Fibroblast of villous mesenchyme (primary cell): ENCODE measurements at regions not wholly inside any gene's neighbourhood (a gene's known extent, or its start where the extent isn't known, plus 50 kb on each side); places are given as distances from the start of the nearest gene placed in this dataset.

ENCODE experiments used
- DNase-seq: peaks from one replicate; pipeline ENCODE4 v3.0.0-alpha.2; 2010; ENCODE audit warnings: low read depth
- H3K4me3 ChIP-seq: 2 replicates; pipeline ENCODE4 v1.5.1; 2011; ENCODE audit warnings: low read depth, mild to moderate bottlenecking, low read length
- CTCF ChIP-seq: IDR thresholded peaks from 2 replicates; pipeline ENCODE4 v1.5.1; 2012; ENCODE audit warnings: low read depth, mild to moderate bottlenecking, low read length; ENCODE audit not compliant: insufficient read depth

- no peak for TF ChIP-seq CTCF
- DNase-seq, result no peak
- H3K4me3 ChIP-seq, result no peak overlapping the region
Measured at GRCh38 chr6:19268117-19268516, 569.1 kb upstream of the ID4 start.

GRCh38 chr6:19268718-19269117 lies 568.5 kb upstream of the ID4 start:
- DNase-seq, result no peak
- no peak for TF ChIP-seq CTCF
- no peak overlapping the region for H3K4me3 ChIP-seq

- TF ChIP-seq CTCF, result no peak
- DNase-seq, result no peak
- no peak overlapping the region for H3K4me3 ChIP-seq
Measured at GRCh38 chr6:19269341-19269898, 567.8 kb upstream of the ID4 start.

- TF ChIP-seq CTCF, result no peak
- no peak overlapping the region for H3K4me3 ChIP-seq
- no peak for DNase-seq
Measured at GRCh38 chr6:19270616-19271015, 566.6 kb upstream of the ID4 start.

GRCh38 chr6:19279273-19279684 lies 557.9 kb upstream of the ID4 start:
- no peak overlapping the region for H3K4me3 ChIP-seq
- peak; percentile 45 for DNase-seq
- no peak for TF ChIP-seq CTCF

- H3K4me3 ChIP-seq, result no peak overlapping the region
- no peak for DNase-seq
- no peak for TF ChIP-seq CTCF
Measured at GRCh38 chr6:19287928-19288327, 549.2 kb upstream of the ID4 start.

GRCh38 chr6:19289457-19289856 lies 547.7 kb upstream of the ID4 start:
- DNase-seq, result no peak
- no peak overlapping the region for H3K4me3 ChIP-seq
- no peak for TF ChIP-seq CTCF
